NCI-H510A treated with DMSO at 0.1 percent for 48 hours (cell line): ENCODE measurements at regions not wholly inside any gene's neighbourhood (a gene's known extent, or its start where the extent isn't known, plus 50 kb on each side); places are given as distances from the start of the nearest gene placed in this dataset.
"Not testable (repeated sequence)": the region's sequence is repeated elsewhere in the genome, so short reads cannot be mapped to it uniquely, and the experiment has no call there.

Experiments used
- DNase-seq: peaks from one replicate; lab custom pipeline; 2025; lab: John Stamatoyannopoulos, UW

DNA sequence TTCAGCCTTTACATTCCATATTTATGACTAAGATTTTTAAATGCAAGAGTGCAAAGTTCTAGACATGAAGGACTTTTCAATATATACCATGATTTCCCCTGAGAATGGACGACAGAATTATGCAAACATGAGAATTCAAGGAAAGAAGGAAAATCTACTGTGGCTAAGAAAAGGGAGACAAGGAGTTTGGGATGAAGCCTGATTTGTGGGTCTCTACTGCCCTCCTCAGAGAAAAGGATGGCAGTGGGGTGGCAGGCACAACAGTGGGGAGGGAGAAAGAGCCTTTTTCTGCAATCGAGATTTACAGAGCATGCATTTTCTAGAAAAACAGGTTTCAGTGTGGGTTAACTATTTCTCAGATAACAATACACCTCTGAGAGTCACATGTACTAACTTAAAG, 466.9 kb upstream of the NRSN1 start:
- DNase-seq: no peak

- DNase-seq: no peak
Measured at GRCh38 chr6:23661549-23661948, 464.5 kb upstream of the NRSN1 start.

GRCh38 chr6:23663096-23663495, 462.9 kb upstream of the NRSN1 start:
- DNase-seq: no peak

GRCh38 chr6:23663652-23664051, 462.4 kb upstream of the NRSN1 start:
- no peak for DNase-seq

- not testable (repeated sequence) for DNase-seq
Measured at GRCh38 chr6:23665911-23666310, 460.1 kb upstream of the NRSN1 start.

- no peak for DNase-seq
Measured at GRCh38 chr6:23672737-23673136, 453.3 kb upstream of the NRSN1 start.

DNA sequence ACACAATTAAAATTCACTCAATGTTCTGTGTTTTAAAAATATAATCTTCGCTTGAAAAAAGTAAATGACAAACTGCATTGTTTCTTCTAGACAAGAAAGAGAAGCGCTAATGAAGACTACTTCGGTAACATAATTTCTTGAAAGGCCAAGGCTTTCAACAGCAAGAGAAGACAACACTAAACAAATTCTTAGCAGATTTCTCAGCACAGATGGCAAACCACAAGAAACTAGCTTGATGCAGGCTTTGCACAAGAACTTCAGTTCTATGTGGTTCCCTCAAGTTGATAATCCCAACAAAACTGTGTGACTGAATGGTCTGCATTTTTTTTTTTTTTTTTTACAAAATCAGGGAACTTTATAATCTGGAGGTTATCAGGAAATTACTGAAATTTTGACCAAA, 447.4 kb upstream of the NRSN1 start:
- DNase-seq: no peak

DNA sequence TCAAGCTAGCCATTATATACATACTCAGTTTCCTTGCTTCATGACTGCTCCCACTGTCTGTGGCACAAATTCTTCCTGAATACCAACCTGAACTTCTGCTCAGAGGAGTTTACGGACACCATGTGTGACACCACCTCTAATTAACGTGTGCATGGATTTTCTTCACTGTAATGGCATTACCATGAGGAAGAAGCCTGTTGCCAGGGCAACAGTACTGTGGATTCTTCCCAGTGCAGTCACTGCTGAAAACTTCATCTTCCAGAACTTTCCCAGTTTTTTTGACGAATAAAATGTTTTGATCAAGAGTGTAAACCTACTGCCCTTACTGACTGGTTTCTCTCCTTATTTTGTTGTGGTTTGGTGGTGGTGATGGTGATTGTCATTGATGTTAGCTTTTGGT, 444.3 kb upstream of the NRSN1 start:
- no peak for DNase-seq

- no peak for DNase-seq
Measured at GRCh38 chr6:23688650-23689049, 437.4 kb upstream of the NRSN1 start.

- no peak for DNase-seq
Measured at GRCh38 chr6:23690453-23691049, 435.5 kb upstream of the NRSN1 start.

DNA sequence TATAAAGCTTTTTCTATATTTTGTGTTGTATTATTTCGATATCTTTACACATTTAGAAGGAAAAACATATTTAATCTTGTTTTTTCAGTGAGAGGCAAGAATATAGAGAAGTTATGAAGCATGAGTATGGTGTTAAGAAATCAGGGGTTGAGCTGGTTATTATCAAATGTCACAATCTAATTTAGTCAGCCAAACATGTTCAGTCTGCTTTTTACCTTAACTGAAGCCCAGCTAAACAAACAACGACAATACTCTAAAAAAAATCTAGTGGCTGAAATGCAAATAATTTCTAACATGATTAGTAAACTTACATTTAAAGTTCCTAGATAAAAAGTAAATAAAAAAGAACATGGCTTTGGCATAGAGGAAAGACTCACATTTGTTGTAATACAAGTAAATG, 433.8 kb upstream of the NRSN1 start:
- DNase-seq: no peak

DNA sequence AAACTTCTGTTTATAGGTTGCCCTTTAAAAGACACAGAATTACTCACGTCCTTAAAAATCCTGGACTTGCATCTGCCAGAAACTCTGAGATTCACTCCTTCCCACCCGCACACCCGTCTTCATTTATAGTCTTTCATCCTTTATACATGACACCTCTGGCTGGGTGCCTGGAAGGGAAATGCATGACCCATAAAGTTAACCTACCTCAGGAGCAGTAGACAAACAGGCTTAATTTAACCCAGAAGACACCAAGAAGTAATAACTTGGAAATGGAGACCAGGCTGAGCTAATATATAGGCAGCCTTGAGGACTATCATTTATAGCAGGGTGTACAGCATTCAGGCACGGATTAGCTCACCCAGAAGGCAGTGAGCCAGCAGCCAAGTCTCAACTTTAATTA, 429.0 kb upstream of the NRSN1 start:
- DNase-seq: no peak

DNA sequence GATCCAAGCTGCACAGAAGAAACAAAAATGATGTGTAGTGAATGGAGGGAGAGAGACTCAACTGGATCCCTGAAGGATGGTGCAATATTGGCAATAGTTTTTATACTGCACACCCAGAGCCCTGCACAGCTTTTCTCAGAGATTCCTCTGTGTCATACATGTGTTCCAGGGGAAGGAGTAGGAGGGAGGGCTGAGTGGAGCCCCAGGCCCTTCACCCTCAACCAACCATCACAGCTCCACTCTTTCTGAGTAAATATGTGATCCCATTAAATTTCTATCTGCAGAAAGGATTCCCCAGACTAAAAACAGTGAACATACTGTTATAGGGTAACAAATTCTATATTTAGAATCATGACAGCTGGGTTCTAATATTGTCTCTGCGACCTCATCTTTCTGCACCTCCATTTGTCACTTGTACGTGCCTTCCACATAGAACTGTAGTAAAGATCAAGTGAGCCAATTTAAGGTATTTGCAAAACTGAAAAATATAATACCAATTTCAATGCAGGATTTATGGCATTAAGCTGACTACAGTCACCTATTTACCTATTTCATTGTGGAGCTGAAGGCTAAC, 421.4 kb upstream of the NRSN1 start:
- no peak for DNase-seq

GRCh38 chr6:23705697-23706096, 420.3 kb upstream of the NRSN1 start:
- no peak for DNase-seq

GRCh38 chr6:23712756-23713155, 413.3 kb upstream of the NRSN1 start:
- DNase-seq: no peak

DNA sequence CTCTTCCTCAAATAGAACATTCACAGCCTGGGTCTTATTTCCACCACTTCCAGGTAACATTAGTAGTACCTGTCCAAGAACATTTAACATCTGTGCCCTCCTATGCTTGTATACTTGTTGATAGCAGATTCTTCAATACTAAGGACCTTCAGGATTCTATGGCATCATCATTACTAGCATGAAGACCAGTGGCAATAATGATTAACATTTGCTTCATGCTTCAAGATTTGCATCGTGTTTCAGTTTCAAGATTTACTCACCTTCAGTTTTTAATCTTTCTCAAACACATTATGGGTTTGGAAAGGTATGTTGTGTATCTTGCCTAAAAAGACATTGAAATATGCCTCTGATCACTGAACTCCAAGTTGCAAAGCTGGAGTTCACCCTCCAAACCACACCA, 412.8 kb upstream of the NRSN1 start:
- no peak for DNase-seq

DNA sequence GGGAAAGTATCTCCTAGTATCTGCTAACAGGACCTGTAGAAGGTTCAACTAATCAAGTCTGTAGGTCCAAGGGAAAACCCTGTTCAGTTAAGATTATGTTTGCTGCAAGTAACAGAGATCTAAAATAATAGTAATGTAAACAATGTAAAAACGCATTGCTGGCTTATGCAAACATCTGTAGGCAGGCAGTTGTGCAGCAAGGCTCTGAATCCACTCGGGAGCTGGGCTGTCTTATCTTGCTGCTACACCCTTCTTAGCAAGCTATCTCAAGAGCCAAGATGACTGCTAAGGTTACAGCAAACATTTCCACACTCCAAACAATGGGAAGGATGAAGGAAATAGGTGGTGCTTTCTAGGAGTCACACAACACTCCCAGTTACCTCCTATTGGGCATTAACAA, 397.3 kb upstream of the NRSN1 start:
- DNase-seq: no peak

DNA sequence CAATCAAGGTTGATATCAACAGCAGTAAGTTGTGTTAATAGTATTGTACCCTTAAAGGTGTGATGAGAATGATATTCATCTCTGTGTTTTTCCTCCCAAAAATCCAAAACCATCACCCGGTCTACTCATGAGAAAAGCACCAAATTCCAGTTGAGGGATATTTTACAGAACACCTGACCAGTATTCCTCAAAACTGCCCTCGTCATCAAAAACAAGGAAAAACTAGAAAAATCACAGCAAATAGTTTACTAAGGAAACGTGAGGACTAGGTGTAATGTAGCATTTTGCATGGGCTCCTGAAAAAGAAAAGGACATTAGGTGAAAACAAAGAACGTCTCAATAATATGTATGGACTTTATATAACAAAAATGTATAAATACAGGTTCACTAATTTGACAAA, 394.4 kb upstream of the NRSN1 start:
- DNase-seq: no peak

GRCh38 chr6:23732521-23732920, 393.5 kb upstream of the NRSN1 start:
- DNase-seq: no peak

GRCh38 chr6:23735151-23735550, 390.9 kb upstream of the NRSN1 start:
- no peak for DNase-seq

- DNase-seq: no peak
Measured at GRCh38 chr6:23736577-23736976, 389.4 kb upstream of the NRSN1 start.

DNA sequence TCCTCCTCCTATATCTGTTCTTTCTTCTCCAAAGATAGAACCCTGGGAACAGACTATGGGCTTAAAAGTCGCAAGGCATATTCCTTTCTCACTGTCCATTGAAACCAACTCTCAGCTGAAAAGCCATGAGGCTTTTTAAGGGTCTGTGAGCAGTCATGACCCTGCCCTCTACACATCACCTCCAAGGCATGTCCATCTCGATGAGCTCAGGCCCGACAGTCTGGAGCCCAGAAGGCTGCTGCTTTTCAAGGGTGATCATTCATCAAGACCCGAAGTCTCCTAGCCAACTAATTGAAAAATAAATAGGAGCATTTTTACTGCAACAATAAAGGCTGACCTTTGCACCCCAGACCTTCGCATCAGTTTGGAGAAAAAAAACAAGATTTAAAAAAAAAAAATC, 378.8 kb upstream of the NRSN1 start:
- DNase-seq: no peak

DNA sequence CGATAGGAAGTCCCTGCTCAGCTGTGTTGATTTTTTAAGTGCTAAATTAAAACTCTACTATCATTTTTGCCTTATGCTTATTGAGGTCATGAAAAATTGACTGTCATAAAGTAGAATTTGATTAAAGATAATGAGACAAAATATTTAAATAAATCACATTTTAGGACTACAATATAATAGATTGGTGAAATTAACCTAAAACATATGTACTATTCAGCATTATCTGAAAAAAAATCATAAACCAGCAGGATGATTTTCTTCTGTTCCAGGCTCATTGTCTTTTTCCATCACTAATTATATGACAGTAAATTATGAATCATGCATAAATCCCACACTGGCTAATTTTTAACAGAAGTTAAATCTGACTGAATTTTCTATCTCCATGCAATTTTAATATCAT, 373.6 kb upstream of the NRSN1 start:
- DNase-seq: no peak

- DNase-seq: no peak
Measured at GRCh38 chr6:23754197-23754596, 371.8 kb upstream of the NRSN1 start.

DNA sequence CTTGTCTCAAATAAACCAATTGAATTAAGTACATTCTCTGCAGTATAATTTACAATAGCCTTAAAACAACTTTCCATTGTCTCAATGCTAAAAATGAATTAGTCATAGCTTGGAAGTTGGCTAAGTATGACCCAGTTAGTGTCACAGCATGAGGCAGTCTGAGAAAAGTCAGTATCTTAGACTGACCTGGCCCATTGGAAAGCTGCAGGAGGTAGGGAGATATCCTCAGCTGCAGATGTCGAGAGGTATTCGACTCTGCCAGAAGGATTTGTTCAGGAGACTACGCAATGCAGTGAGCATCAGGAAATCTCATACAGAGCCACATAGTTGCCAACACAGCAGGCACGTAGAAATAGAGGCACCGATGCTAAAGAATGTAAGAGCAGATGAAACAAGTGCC, 350.9 kb upstream of the NRSN1 start:
- DNase-seq: no peak
